CD4-positive, alpha-beta T cell treated with Interleukin-6 for 4 hours (primary cell): ENCODE measurements at regions not wholly inside any gene's neighbourhood (a gene's known extent, or its start where the extent isn't known, plus 50 kb on each side); places are given as distances from the start of the nearest gene placed in this dataset.
A peak's percentile ranks its signal among the peaks of the same experiment; 100 is the strongest.

ENCODE experiments used
- DNase-seq: peaks from one replicate; pipeline ENCODE4 v3.0.0-alpha.2; 2020; ENCODE audit warnings: mixed read lengths

GRCh38 chr4:184879271-184879670 lies 53.5 kb upstream of the ACSL1 start:
- no peak for DNase-seq

GRCh38 chr4:184882276-184882675 lies 56.5 kb upstream of the ACSL1 start:
- DNase-seq, result no peak

- DNase-seq, result no peak
Measured at GRCh38 chr4:184883024-184883423, 57.3 kb upstream of the ACSL1 start.

- DNase-seq, result no peak
Measured at GRCh38 chr4:184884883-184885282, 59.1 kb upstream of the ACSL1 start.

GRCh38 chr4:184885602-184886001 lies 59.8 kb upstream of the ACSL1 start:
- no peak for DNase-seq

GRCh38 chr4:184887333-184887732 lies 61.6 kb upstream of the ACSL1 start:
- no peak for DNase-seq

GRCh38 chr4:184887947-184888346 lies 62.2 kb upstream of the ACSL1 start:
- DNase-seq, result no peak

GRCh38 chr4:184889666-184890335 lies 64.0 kb upstream of the ACSL1 start:
- no peak for DNase-seq

- no peak for DNase-seq
Measured at GRCh38 chr4:184890499-184890898, 64.7 kb upstream of the ACSL1 start.

GRCh38 chr4:184891816-184892397 lies 66.1 kb upstream of the ACSL1 start:
- DNase-seq, result no peak

GRCh38 chr4:184892999-184893398 lies 67.2 kb upstream of the ACSL1 start:
- no peak for DNase-seq

- DNase-seq, result no peak
Measured at GRCh38 chr4:184893801-184894571, 68.2 kb upstream of the ACSL1 start.

GRCh38 chr4:184895012-184895695 lies 69.4 kb upstream of the ACSL1 start:
- DNase-seq, result no peak

- DNase-seq, result no peak
Measured at GRCh38 chr4:184896868-184897715, 71.3 kb upstream of the ACSL1 start.

- no peak for DNase-seq
Measured at GRCh38 chr4:184897895-184898294, 72.1 kb upstream of the ACSL1 start.

- DNase-seq, result no peak
Measured at GRCh38 chr4:184898793-184899192, 73.0 kb upstream of the ACSL1 start.

- DNase-seq, result no peak
Measured at GRCh38 chr4:184899261-184900134, 73.7 kb upstream of the ACSL1 start.

GRCh38 chr4:184900184-184900583 lies 74.4 kb upstream of the ACSL1 start:
- DNase-seq, result no peak

- DNase-seq, result no peak
Measured at GRCh38 chr4:184902550-184902949, 76.8 kb upstream of the ACSL1 start.

GRCh38 chr4:184906480-184907097 lies 80.8 kb upstream of the ACSL1 start:
- no peak for DNase-seq

GRCh38 chr4:184907216-184907615 lies 81.4 kb upstream of the ACSL1 start:
- peak; percentile 14 for DNase-seq
